ENCODE measurements at regions not wholly inside any gene's neighbourhood (a gene's known extent, or its start where the extent isn't known, plus 50 kb on each side); places are given as distances from the start of the nearest gene placed in this dataset.

DNA sequence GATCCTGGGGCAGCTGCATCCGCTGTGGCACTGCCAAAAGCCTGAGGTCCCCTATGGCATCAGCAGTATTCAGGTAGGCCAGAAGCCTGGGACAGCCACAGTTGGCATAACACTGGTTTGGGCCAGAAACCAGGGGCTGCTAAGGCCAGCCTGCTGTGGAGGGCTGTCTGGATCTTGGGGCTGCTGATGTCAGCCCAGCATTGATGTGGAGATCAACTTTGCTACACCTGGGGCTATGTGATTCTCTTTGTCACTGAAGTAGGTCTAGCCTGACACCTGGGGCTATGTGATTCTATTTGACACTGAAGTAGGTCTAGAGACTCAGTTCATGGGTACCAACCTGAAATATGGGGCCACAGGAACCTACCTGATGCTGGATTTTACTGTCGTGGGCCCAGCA is 411.5 kb downstream of the RASEF start:
- TF ChIP-seq, protein P1, sequence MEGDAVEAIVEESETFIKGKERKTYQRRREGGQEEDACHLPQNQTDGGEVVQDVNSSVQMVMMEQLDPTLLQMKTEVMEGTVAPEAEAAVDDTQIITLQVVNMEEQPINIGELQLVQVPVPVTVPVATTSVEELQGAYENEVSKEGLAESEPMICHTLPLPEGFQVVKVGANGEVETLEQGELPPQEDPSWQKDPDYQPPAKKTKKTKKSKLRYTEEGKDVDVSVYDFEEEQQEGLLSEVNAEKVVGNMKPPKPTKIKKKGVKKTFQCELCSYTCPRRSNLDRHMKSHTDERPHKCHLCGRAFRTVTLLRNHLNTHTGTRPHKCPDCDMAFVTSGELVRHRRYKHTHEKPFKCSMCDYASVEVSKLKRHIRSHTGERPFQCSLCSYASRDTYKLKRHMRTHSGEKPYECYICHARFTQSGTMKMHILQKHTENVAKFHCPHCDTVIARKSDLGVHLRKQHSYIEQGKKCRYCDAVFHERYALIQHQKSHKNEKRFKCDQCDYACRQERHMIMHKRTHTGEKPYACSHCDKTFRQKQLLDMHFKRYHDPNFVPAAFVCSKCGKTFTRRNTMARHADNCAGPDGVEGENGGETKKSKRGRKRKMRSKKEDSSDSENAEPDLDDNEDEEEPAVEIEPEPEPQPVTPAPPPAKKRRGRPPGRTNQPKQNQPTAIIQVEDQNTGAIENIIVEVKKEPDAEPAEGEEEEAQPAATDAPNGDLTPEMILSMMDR (IDR thresholded peaks at IDR 0.05; ENCODE audit: insufficient read depth, low read length, poor library complexity, severe bottlenecking) = no peak
- TF ChIP-seq EZH2phosphoT487 (conservative IDR thresholded peaks at IDR 0.05; ENCODE audit: low read length) = no peak
